ENCODE measurements at regions not wholly inside any gene's neighbourhood (a gene's known extent, or its start where the extent isn't known, plus 50 kb on each side); places are given as distances from the start of the nearest gene placed in this dataset.

DNA sequence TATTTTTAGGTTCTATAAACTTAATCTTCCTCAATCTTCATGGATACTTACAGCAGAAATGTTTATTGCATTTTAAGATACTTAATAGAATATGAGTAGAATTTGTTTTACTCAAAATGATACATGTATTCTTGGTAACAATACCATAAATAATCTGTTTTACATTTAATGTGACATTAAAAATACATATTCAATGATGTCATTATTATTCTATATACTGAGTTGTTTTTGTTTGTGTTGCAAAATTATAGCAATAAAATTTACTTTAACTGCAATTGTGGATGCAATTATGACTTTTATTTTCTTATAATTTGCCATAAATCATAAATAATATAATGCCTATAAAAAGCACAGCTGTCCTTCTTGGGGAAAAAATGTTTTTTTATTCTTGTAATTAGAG lies 275.9 kb upstream of the CCNG1 start:
- DNase-seq, result no peak
- H2AFZ ChIP-seq (replicated peaks; ENCODE audit: low read length, poor library complexity), result no peak overlapping the region
- no peaks in the 10 kb centered on the region for H3K4me1 ChIP-seq (ENCODE audit: control insufficient read depth, insufficient read depth, low read length)
- H3K56ac ChIP-seq (ENCODE audit: extremely low read depth, insufficient read depth, low read length), result no peak overlapping the region
- no peak overlapping the region for H2BK120ac ChIP-seq (ENCODE audit: low read depth, low read length)
- H4K5ac ChIP-seq (ENCODE audit: low read depth, low read length), result no peak overlapping the region
- H3K9me1 ChIP-seq (ENCODE audit: insufficient read depth, low read length), result no peaks in the 10 kb centered on the region
- no peak overlapping the region for H3K4ac ChIP-seq (ENCODE audit: low read depth, low read length)
- H2AK9ac ChIP-seq (replicated peaks; ENCODE audit: low read depth, low read length, poor library complexity), result no peak overlapping the region
- H3K14ac ChIP-seq (replicated peaks; ENCODE audit: low read depth, low read length), result no peak overlapping the region
- dilution Hi-C loops (cut with HindIII; ENCODE audit: low sequenced_read_pairs, unreplicated experiment) (no loop called here), in situ Hi-C loops (cut with MboI; ENCODE audit: low sequenced_read_pairs) (no loop called here), intact Hi-C loops (cut with micrococcal nuclease) (no loop called here)
- no peak overlapping the region for H2BK20ac ChIP-seq (ENCODE audit: low read depth, low read length)
- H4K91ac ChIP-seq (ENCODE audit: insufficient read depth, low read depth, low read length), result no peak overlapping the region
- H3K79me1 ChIP-seq (ENCODE audit: low read depth in 1 of 2, low read length in 2 of 2), result no peaks in the 10 kb centered on the region
- no peak for ATAC-seq (ENCODE audit: low read depth)
- H3K18ac ChIP-seq (ENCODE audit: low read depth, low read length), result no peak overlapping the region
- H2AK5ac ChIP-seq (ENCODE audit: low read depth, low read length), result no peak overlapping the region
- no peaks in the 10 kb centered on the region for H3K36me3 ChIP-seq (ENCODE audit: control insufficient read depth, insufficient read depth, low read length)
- no TSS peak for BruUV-seq (replicated peaks)
- ChIA-PET POLR2A (ENCODE audit: unreplicated experiment) (no interaction called here), CTCF (no interaction called here)
- H2BK5ac ChIP-seq (ENCODE audit: low read depth, low read length, poor library complexity, severe bottlenecking), result no peak overlapping the region
- H4K20me1 ChIP-seq (ENCODE audit: insufficient read depth, low read length), result no peaks in the 10 kb centered on the region
- no peak overlapping the region for H3K4me3 ChIP-seq (ENCODE audit: insufficient read depth, low read depth, low read length)
- no peak overlapping the region for H3K4me2 ChIP-seq (ENCODE audit: low read depth, low read length)
- H3K23ac ChIP-seq (ENCODE audit: low read depth, low read length), result no peak overlapping the region
- H3K9ac ChIP-seq (ENCODE audit: low read depth, low read length), result no peak overlapping the region
- H3K9me3 ChIP-seq (ENCODE audit: control insufficient read depth, insufficient read depth, low read length), result peaks cover 10% of the 10 kb centered on the region
- no peak overlapping the region for H4K8ac ChIP-seq (ENCODE audit: low read depth in 2 of 2, low read length in 2 of 2)
- TF ChIP-seq RAD21 (IDR thresholded peaks at IDR 0.05; ENCODE audit: low read length) (no peak), SMC3 (IDR thresholded peaks at IDR 0.05; ENCODE audit: low read depth, low read length) (no peak), MXI1 (IDR thresholded peaks at IDR 0.05; ENCODE audit: borderline replicate concordance, low read depth, low read length) (no peak), NFE2L2 (IDR thresholded peaks at IDR 0.05; ENCODE audit: low read depth, low read length) (no peak), RCOR1 (IDR thresholded peaks at IDR 0.05; ENCODE audit: insufficient replicate concordance, low read length) (no peak), CEBPB (IDR thresholded peaks at IDR 0.05; ENCODE audit: low read depth, low read length) (no peak), RFX5 (IDR thresholded peaks at IDR 0.05; ENCODE audit: low read depth, low read length) (no peak), POLR2A (IDR thresholded peaks at IDR 0.05; ENCODE audit: low read depth, low read length) (no peak), BHLHE40 (IDR thresholded peaks at IDR 0.05; ENCODE audit: low read depth, low read length) (no peak), FOS (IDR thresholded peaks at IDR 0.05; ENCODE audit: low read depth, low read length) (no peak), MAZ (IDR thresholded peaks at IDR 0.05; ENCODE audit: borderline replicate concordance, low read depth, low read length) (no peak), MAFK (IDR thresholded peaks at IDR 0.05; ENCODE audit: low read depth, low read length) (no peak)
- TF ChIP-seq, protein P1, sequence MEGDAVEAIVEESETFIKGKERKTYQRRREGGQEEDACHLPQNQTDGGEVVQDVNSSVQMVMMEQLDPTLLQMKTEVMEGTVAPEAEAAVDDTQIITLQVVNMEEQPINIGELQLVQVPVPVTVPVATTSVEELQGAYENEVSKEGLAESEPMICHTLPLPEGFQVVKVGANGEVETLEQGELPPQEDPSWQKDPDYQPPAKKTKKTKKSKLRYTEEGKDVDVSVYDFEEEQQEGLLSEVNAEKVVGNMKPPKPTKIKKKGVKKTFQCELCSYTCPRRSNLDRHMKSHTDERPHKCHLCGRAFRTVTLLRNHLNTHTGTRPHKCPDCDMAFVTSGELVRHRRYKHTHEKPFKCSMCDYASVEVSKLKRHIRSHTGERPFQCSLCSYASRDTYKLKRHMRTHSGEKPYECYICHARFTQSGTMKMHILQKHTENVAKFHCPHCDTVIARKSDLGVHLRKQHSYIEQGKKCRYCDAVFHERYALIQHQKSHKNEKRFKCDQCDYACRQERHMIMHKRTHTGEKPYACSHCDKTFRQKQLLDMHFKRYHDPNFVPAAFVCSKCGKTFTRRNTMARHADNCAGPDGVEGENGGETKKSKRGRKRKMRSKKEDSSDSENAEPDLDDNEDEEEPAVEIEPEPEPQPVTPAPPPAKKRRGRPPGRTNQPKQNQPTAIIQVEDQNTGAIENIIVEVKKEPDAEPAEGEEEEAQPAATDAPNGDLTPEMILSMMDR (conservative IDR thresholded peaks at IDR 0.05; ENCODE audit: low read depth, low read length), result no peak
- no peak overlapping the region for H2BK15ac ChIP-seq (ENCODE audit: low read depth, low read length)
- no peak overlapping the region for H3K27ac ChIP-seq (ENCODE audit: insufficient read depth, low read length)
- no peaks in the 10 kb centered on the region for H3K27me3 ChIP-seq (ENCODE audit: control insufficient read depth, insufficient read depth, low read length)

Measured in IMR-90 (cell line).